HUES6 (cell line): ENCODE measurements at regions not wholly inside any gene's neighbourhood (a gene's known extent, or its start where the extent isn't known, plus 50 kb on each side); places are given as distances from the start of the nearest gene placed in this dataset.
"Not testable (repeated sequence)": the region's sequence is repeated elsewhere in the genome, so short reads cannot be mapped to it uniquely, and the experiment has no call there.

Experiments used
- H3K27ac ChIP-seq: 2 replicates; pipeline ENCODE4 v1.7.0; 2013; ENCODE audit warnings: low read depth, mild to moderate bottlenecking, low read length, inconsistent platforms
- H3K27me3 ChIP-seq: 2 replicates; pipeline ENCODE4 v1.6.1; 2013; ENCODE audit warnings: low read length; ENCODE audit not compliant: control insufficient read depth, insufficient read depth
- H3K36me3 ChIP-seq: 2 replicates; pipeline ENCODE4 v1.6.1; 2013; ENCODE audit warnings: low read length; ENCODE audit not compliant: control insufficient read depth, insufficient read depth
- H3K4me1 ChIP-seq: 2 replicates; pipeline ENCODE4 v1.6.1; 2013; ENCODE audit warnings: low read length; ENCODE audit not compliant: control insufficient read depth, insufficient read depth
- H3K4me3 ChIP-seq: 2 replicates; pipeline ENCODE4 v1.5.1; 2013; ENCODE audit warnings: low read depth, low read length
- H3K9ac ChIP-seq: one replicate; pipeline ENCODE4 v1.6.1; 2013; ENCODE audit warnings: mild to moderate bottlenecking, low read length
- H3K9me3 ChIP-seq: 2 replicates; pipeline ENCODE4 v1.6.1; 2013; ENCODE audit warnings: low read depth, low read length; ENCODE audit not compliant: control insufficient read depth, insufficient read depth

DNA sequence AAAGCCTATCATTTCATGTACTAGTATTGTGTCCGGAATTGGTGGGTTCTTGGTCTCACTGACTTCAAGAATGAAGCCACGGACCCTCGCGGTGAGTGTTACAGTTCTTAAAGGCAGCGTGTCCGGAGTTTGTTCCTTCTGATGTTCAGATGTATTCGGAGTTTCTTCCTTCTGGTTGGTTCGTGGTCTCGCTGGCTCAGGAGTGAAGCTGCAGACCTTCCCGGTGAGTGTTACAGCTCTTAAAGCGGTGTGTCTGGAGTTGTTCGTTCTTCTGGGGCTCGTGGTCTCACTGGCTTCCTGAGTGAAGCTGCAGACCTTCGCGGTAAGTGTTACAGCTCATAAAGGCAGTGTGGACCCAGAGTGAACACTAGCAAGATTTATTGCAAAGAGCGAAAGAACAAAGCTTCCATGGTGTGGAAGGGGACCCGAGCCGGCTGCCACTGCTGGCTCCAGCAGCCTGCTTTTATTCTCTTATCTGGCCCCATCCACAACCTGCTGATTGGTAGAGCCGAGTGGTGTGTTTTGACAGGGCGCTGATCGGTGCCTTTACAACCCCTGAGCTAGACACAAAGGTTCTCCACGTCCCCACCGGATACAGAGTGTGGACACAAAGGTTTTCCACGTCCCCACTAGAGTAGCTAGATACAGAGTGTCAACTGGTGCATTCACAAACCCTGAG is 341.5 kb downstream of the RFPL4B start:
- H3K9me3 ChIP-seq, H3K9ac ChIP-seq, H3K27me3 ChIP-seq, H3K4me3 ChIP-seq, H3K4me1 ChIP-seq, H3K27ac ChIP-seq, H3K36me3 ChIP-seq: not testable (repeated sequence)

DNA sequence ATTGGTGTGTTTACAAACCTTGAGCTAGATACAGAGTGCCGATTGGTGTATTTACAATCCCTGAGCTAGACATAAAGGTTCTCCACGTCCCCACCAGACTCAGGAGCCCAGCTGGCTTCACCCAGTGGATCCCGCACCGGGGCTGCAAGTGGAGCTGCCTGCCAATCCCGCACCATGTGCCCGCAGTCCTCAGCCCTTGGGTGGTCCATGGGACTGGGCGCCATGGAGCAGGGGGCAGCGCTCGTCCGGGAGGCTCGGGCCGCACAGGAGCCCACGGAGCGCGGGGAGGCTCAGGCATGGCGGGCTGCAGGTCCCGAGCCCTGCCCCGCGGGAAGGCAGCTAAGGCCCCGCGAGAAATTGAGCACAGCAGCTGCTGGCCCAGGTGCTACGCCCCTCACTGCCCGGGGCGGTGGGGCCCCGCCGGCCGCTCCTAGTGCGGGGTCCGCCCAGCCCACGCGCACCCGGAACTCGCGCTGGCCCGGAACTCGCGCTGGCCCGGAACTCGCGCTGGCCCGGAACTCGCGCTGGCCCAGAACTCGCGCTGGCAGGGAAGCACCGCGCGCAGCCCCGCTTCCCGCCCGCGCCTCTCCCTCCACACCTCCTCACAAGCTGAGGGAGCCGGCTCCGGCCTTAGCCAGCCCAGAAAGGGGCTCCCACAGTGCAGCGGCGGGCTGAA is 342.2 kb downstream of the RFPL4B start:
- H3K27ac ChIP-seq, H3K4me3 ChIP-seq, H3K4me1 ChIP-seq, H3K36me3 ChIP-seq, H3K27me3 ChIP-seq, H3K9ac ChIP-seq, H3K9me3 ChIP-seq: not testable (repeated sequence)

GRCh38 chr6:112690497-112691202 is 343.5 kb downstream of the RFPL4B start:
- Histone ChIP-seq H3K4me3 (no peak overlapping the region), H3K9me3 (no peaks in the 10 kb centered on the region), H3K27me3 (no peaks in the 10 kb centered on the region), H3K27ac (no peak overlapping the region), H3K4me1 (no peaks in the 10 kb centered on the region), H3K36me3 (no peaks in the 10 kb centered on the region), H3K9ac (no peak overlapping the region)

GRCh38 chr6:112691289-112691688 is 344.2 kb downstream of the RFPL4B start:
- Histone ChIP-seq H3K27ac (no peak overlapping the region), H3K4me1 (no peaks in the 10 kb centered on the region)

DNA sequence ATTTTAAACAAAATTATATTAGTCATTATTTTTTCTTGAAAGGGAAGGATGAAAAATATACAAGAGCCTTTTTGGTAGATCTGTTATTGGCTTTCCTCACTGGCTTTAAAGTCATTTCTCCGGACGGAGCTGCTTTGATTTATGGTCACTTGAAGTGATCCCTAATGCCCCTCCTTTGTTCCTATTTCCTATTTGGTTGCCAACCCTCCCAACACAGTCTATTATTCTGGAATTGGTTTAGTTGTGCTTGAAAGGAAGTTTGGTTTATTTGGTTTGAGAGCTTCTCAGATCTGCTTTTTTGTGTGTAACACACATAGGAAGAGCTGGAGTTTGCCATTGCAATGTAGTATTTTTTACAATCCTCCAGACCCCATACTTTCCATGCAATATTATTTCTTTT is 347.9 kb downstream of the RFPL4B start:
- Histone ChIP-seq H3K4me3 (no peak overlapping the region), H3K9ac (no peak overlapping the region), H3K4me1 (no peaks in the 10 kb centered on the region), H3K27me3 (no peaks in the 10 kb centered on the region), H3K9me3 (no peaks in the 10 kb centered on the region), H3K36me3 (no peaks in the 10 kb centered on the region), H3K27ac (no peak overlapping the region)

More at GRCh38 chr6:112691289-112691688, 344.2 kb downstream of the RFPL4B start:
- no peak overlapping the region for H3K9ac ChIP-seq
- H3K4me3 ChIP-seq: no peak overlapping the region
- no peaks in the 10 kb centered on the region for H3K27me3 ChIP-seq
- H3K36me3 ChIP-seq: no peaks in the 10 kb centered on the region
- H3K9me3 ChIP-seq: no peaks in the 10 kb centered on the region

DNA sequence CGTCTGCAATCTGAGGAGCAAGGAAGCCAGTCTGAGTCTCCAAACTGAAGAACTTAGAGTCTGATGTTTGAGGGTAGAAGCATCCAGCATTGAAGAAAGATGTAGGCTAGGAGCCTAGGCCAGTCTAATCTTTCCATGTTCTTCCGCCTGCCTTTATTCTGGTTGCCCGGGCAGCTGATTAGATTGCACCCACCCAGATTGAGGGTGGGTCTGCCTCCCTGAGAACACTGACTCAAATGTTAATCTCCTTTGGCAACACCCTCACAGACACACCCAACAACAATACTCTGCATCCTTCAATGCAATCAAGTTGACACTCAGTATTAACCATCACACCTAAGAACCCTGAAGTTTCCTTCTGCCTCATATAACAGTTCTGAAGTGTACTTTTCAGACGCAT is 350.1 kb downstream of the RFPL4B start:
- Histone ChIP-seq H3K27ac (no peak overlapping the region), H3K36me3 (no peaks in the 10 kb centered on the region), H3K9me3 (no peaks in the 10 kb centered on the region), H3K9ac (no peak overlapping the region), H3K27me3 (no peaks in the 10 kb centered on the region), H3K4me3 (no peak overlapping the region), H3K4me1 (no peaks in the 10 kb centered on the region)

DNA sequence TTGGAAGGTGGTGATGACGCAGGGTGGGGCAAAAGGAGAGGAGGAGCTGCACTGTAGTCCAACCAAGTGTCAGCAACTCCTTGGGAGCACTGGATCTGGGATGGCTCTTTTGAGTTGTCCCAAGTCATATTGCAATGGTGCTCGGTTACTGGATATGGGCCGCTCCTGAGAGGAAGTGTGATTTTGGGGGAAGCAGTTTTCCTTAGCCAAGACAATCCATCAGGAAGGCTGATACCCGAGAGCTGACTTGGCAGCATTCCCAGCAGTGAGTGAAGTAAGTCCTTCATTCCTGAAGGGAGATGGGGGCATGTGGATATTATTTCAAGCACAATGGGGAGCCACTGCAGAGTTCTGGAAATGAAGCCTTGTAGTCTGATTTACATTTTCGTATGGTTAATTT is 354.1 kb downstream of the RFPL4B start:
- H3K36me3 ChIP-seq: no peaks in the 10 kb centered on the region
- no peaks in the 10 kb centered on the region for H3K9me3 ChIP-seq
- no peaks in the 10 kb centered on the region for H3K4me1 ChIP-seq
- no peak overlapping the region for H3K27ac ChIP-seq
- H3K9ac ChIP-seq: no peak overlapping the region
- no peaks in the 10 kb centered on the region for H3K27me3 ChIP-seq
- H3K4me3 ChIP-seq: no peak overlapping the region

- no peak overlapping the region for H3K9ac ChIP-seq
- H3K4me1 ChIP-seq: no peaks in the 10 kb centered on the region
- H3K27ac ChIP-seq: no peak overlapping the region
- H3K4me3 ChIP-seq: no peak overlapping the region
- no peaks in the 10 kb centered on the region for H3K36me3 ChIP-seq
- H3K27me3 ChIP-seq: no peaks in the 10 kb centered on the region
- H3K9me3 ChIP-seq: no peaks in the 10 kb centered on the region
Observed at GRCh38 chr6:112710710-112711109, 363.6 kb downstream of the RFPL4B start.

GRCh38 chr6:112713402-112713801 is 366.3 kb downstream of the RFPL4B start:
- no peaks in the 10 kb centered on the region for H3K4me1 ChIP-seq
- no peak overlapping the region for H3K9ac ChIP-seq
- no peaks in the 10 kb centered on the region for H3K27me3 ChIP-seq
- no peaks in the 10 kb centered on the region for H3K9me3 ChIP-seq
- no peak overlapping the region for H3K27ac ChIP-seq
- no peak overlapping the region for H3K4me3 ChIP-seq
- H3K36me3 ChIP-seq: no peaks in the 10 kb centered on the region

- Histone ChIP-seq H3K27ac (no peak overlapping the region), H3K27me3 (no peaks in the 10 kb centered on the region), H3K9me3 (no peaks in the 10 kb centered on the region), H3K4me1 (no peaks in the 10 kb centered on the region), H3K4me3 (no peak overlapping the region), H3K36me3 (no peaks in the 10 kb centered on the region), H3K9ac (no peak overlapping the region)
Observed at GRCh38 chr6:112717401-112717800, 370.3 kb downstream of the RFPL4B start.

DNA sequence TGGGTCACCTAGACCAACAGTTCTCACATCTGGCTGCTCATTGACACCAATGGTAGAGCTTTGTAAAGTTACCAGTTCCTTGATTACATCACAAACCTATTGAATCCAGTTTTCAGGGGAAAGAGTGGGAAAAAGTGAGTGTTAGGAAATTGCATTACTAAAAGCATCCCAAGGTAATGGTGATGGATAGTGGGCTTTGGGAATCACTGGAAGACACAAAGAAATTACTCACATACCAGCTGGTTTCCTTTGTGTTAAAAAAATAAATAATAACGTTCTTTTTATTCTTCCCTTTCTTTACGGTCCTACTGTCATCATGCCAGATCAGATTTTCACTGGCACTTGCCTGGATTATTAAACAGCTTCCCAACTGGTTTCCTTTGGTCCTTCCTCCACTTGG is 370.7 kb downstream of the RFPL4B start:
- Histone ChIP-seq H3K9me3 (no peaks in the 10 kb centered on the region), H3K4me3 (no peak overlapping the region), H3K27ac (no peak overlapping the region), H3K9ac (no peak overlapping the region), H3K4me1 (no peaks in the 10 kb centered on the region), H3K36me3 (no peaks in the 10 kb centered on the region), H3K27me3 (no peaks in the 10 kb centered on the region)
